IMR-90 (cell line): ENCODE measurements at regions not wholly inside any gene's neighbourhood (a gene's known extent, or its start where the extent isn't known, plus 50 kb on each side); places are given as distances from the start of the nearest gene placed in this dataset.

Experiments used
- ATAC-seq: fragments of 200-7000 bp; cut with Tn5 transposase; 2 replicates; pipeline ENCODE4 v1.9.1; 2020; ENCODE audit warnings: low read depth, mild to moderate bottlenecking, moderate library complexity
- BruUV-seq: library from RNA; stranded (reverse); fragments of 400-500 nt; replicated peaks from 2 replicates; lab custom pipeline; 2021; lab: Mats Ljungman, UMichigan
- CTCF ChIA-PET: fragments of 300-600 bp; formaldehyde crosslinking; extraction: SDS; loops from one replicate; lab custom pipeline; 2021; ENCODE audit warnings: antibody characterized with exemption; lab: Yijun Ruan, JAX
- POLR2A ChIA-PET: fragments of 300-600 bp; sonication (Branson Sonifier 250); formaldehyde crosslinking; loops from one replicate; lab custom pipeline; 2022; ENCODE audit warnings: antibody characterized with exemption; ENCODE audit not compliant: unreplicated experiment; lab: Charles Lee
- DNase-seq: peaks from one replicate; pipeline ENCODE4 v3.0.0; 2013
- H2AFZ ChIP-seq: replicated peaks from 2 replicates; pipeline ENCODE3; 2013; ENCODE audit warnings: low read length, mild to moderate bottlenecking; ENCODE audit not compliant: poor library complexity
- H2AK5ac ChIP-seq: 2 replicates; pipeline ENCODE4 v1.6.1; 2013; ENCODE audit warnings: low read depth, low read length, inconsistent platforms
- H2AK9ac ChIP-seq: replicated peaks from 2 replicates; pipeline ENCODE3; 2013; ENCODE audit warnings: mild to moderate bottlenecking, low read depth, low read length, moderate library complexity; ENCODE audit not compliant: poor library complexity
- H2BK120ac ChIP-seq: 2 replicates; pipeline ENCODE4 v1.6.1; 2013; ENCODE audit warnings: low read depth, low read length, inconsistent platforms
- H2BK15ac ChIP-seq: 3 replicates; pipeline ENCODE4 v1.6.1; 2013; ENCODE audit warnings: low read depth, low read length, inconsistent platforms
- H2BK20ac ChIP-seq: 2 replicates; pipeline ENCODE4 v1.6.1; 2013; ENCODE audit warnings: low read depth, mild to moderate bottlenecking, inconsistent platforms, low read length, moderate library complexity
- H2BK5ac ChIP-seq: 2 replicates; pipeline ENCODE4 v1.6.1; 2013; ENCODE audit warnings: mild to moderate bottlenecking, low read depth, low read length, inconsistent platforms; ENCODE audit not compliant: poor library complexity, severe bottlenecking
- H3K14ac ChIP-seq: replicated peaks from 2 replicates; pipeline ENCODE4 v1.6.1; 2013; ENCODE audit warnings: low read depth, low read length, inconsistent platforms
- H3K18ac ChIP-seq: 2 replicates; pipeline ENCODE4 v1.6.1; 2013; ENCODE audit warnings: low read depth, low read length, control low read depth
- H3K23ac ChIP-seq: 2 replicates; pipeline ENCODE4 v1.6.1; 2013; ENCODE audit warnings: low read depth, low read length, inconsistent platforms
- H3K27ac ChIP-seq: 2 replicates; pipeline ENCODE4 v1.5.1; 2013; ENCODE audit warnings: mild to moderate bottlenecking, control low read depth, low read length; ENCODE audit not compliant: insufficient read depth
- H3K27me3 ChIP-seq: 2 replicates; pipeline ENCODE4 v1.6.1; 2013; ENCODE audit warnings: low read length; ENCODE audit not compliant: control insufficient read depth, insufficient read depth
- H3K36me3 ChIP-seq: 2 replicates; pipeline ENCODE4 v1.6.1; 2013; ENCODE audit warnings: low read length, mixed read lengths; ENCODE audit not compliant: control insufficient read depth, insufficient read depth
- H3K4ac ChIP-seq: 2 replicates; pipeline ENCODE4 v1.6.1; 2013; ENCODE audit warnings: low read depth, low read length, inconsistent platforms
- H3K4me1 ChIP-seq: 2 replicates; pipeline ENCODE4 v1.6.1; 2013; ENCODE audit warnings: low read length, mixed read lengths; ENCODE audit not compliant: control insufficient read depth, insufficient read depth
- H3K4me2 ChIP-seq: 2 replicates; pipeline ENCODE4 v1.6.1; 2013; ENCODE audit warnings: low read depth, mild to moderate bottlenecking, control low read depth, low read length, moderate library complexity
- H3K4me3 ChIP-seq: 2 replicates; pipeline ENCODE4 v1.5.1; 2013; ENCODE audit warnings: low read depth, mild to moderate bottlenecking, control low read depth, low read length, moderate library complexity; ENCODE audit not compliant: insufficient read depth
- H3K56ac ChIP-seq: 2 replicates; pipeline ENCODE4 v1.6.1; 2013; ENCODE audit warnings: low read length, inconsistent platforms; ENCODE audit not compliant: insufficient read depth; ENCODE audit errors: extremely low read depth
- H3K79me1 ChIP-seq, 2 experiments: 2 replicates each; pipeline ENCODE4 v1.6.1; 2013; ENCODE audit warnings: low read length in 2 of 2, inconsistent platforms in 1 of 2, low read depth in 1 of 2
- H3K9ac ChIP-seq: 2 replicates; pipeline ENCODE4 v1.6.1; 2013; ENCODE audit warnings: low read depth, low read length, control low read depth
- H3K9me1 ChIP-seq: 2 replicates; pipeline ENCODE4 v1.6.1; 2013; ENCODE audit warnings: low read length, inconsistent platforms; ENCODE audit not compliant: insufficient read depth
- H3K9me3 ChIP-seq: 2 replicates; pipeline ENCODE4 v1.6.1; 2013; ENCODE audit warnings: low read length; ENCODE audit not compliant: control insufficient read depth, insufficient read depth
- H4K20me1 ChIP-seq: 2 replicates; pipeline ENCODE4 v1.6.1; 2013; ENCODE audit warnings: low read length, inconsistent platforms; ENCODE audit not compliant: insufficient read depth
- H4K5ac ChIP-seq: 2 replicates; pipeline ENCODE4 v1.6.1; 2013; ENCODE audit warnings: mild to moderate bottlenecking, low read depth, low read length, control low read depth
- H4K8ac ChIP-seq, 2 experiments: 2 replicates each; pipeline ENCODE4 v1.6.1; 2013; ENCODE audit warnings: low read depth in 2 of 2, low read length in 2 of 2, control low read depth in 1 of 2, inconsistent platforms in 1 of 2
- H4K91ac ChIP-seq: 2 replicates; pipeline ENCODE4 v1.6.1; 2013; ENCODE audit warnings: low read depth, low read length, inconsistent platforms; ENCODE audit not compliant: insufficient read depth
- FOS ChIP-seq: fragments of 150-350 bp; IDR thresholded peaks from 2 replicates; pipeline ENCODE4 v1.6.1; 2016; ENCODE audit warnings: low read depth, low read length
- NFE2L2 ChIP-seq: fragments of 150-350 bp; IDR thresholded peaks from 2 replicates; pipeline ENCODE4 v1.6.1; 2016; ENCODE audit warnings: low read depth, mild to moderate bottlenecking, low read length
- WGBS, 2 experiments: methylation state at CpG; one replicate each; pipeline versions ENCODE4 v1.1.5 to v1.1.7; 2013; ENCODE audit warnings: missing lambda C conversion rate in 2 of 2; ENCODE audit not compliant: insufficient read length in 1 of 2; ENCODE audit errors: extremely low coverage in 2 of 2; 5-methylcytosine and 5-hydroxymethylcytosine counted together
- dilution Hi-C: fragments of 300-500 bp; cut with HindIII; formaldehyde crosslinking; loops from one replicate; pipeline ENCODE4 v1.14.3; 2018; ENCODE audit warnings: low sequenced_read_pairs; ENCODE audit not compliant: unreplicated experiment
- in situ Hi-C: fragments of 300-500 bp; cut with MboI; formaldehyde crosslinking; loops from 3 replicates; pipeline ENCODE4 v1.14.3; 2019; ENCODE audit warnings: low sequenced_read_pairs, inconsistent platforms, mixed read lengths
- intact Hi-C: fragments of 100-400 bp; cut with micrococcal nuclease; formaldehyde crosslinking; loops from 2 replicates; pipeline ENCODE4 v1.10.0; 2022

DNA sequence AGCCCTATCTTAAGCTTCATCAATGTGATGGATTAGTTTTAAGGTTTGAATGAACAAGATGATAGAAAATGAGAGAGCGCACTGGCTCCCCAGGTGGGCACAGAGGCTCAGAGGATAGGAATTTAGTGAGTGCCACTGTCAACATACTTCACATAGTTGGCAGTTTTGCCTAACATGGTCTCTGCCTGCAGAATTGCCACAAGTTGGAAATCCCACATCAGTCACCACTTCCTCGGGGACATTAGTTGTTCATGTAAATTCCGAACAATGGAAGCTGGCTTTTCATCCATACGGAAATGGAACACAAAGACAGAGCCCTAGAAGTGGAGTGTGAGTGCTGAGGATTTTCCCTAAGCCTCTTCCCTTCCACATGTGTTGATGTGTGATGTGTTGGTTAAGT, 123.9 kb upstream of the PHACTR1 start:
- Histone ChIP-seq H3K9me1 (no peaks in the 10 kb centered on the region), H2AFZ (no peak overlapping the region), H3K4me3 (no peak overlapping the region), H3K9ac (no peak overlapping the region), H3K36me3 (no peaks in the 10 kb centered on the region), H3K4me2 (no peak overlapping the region), H2BK5ac (no peak overlapping the region), H3K23ac (no peak overlapping the region), H3K9me3 (no peaks in the 10 kb centered on the region), H3K4ac (no peak overlapping the region), H4K8ac (no peak overlapping the region), H3K56ac (no peak overlapping the region), H2BK20ac (no peak overlapping the region), H4K5ac (no peak overlapping the region), H2BK120ac (0 out of 2 replicates have a peak overlapping the region, but pooled peaks have one; percentile 17), H3K27ac (no peak overlapping the region), H3K14ac (peak overlapping the region; percentile 27; the same call in 1 of the 2 replicates), H3K79me1 (no peaks in the 10 kb centered on the region), H2BK15ac (no peak overlapping the region; the same call in 2 of the 3 replicates), H2AK9ac (no peak overlapping the region), H3K18ac (no peak overlapping the region), H4K91ac (no peak overlapping the region), H4K20me1 (no peaks in the 10 kb centered on the region), H3K27me3 (no peaks in the 10 kb centered on the region), H3K4me1 (peaks cover 7% of the 10 kb centered on the region), H2AK5ac (no peak overlapping the region)
- no CpG with 5 or more reads among the region's 4 CpGs for WGBS, 2 experiments
- BruUV-seq, result no TSS peak
- DNase-seq (no peak), ATAC-seq (no peak)
- ChIA-PET POLR2A (no interaction called here), CTCF (no interaction called here)
- no peak for TF ChIP-seq FOS
- TF ChIP-seq NFE2L2, result no peak
- in situ Hi-C loops (loop anchor here (10.0 kb wide), 1 partner anchor 938 kb away; no protein-coding TSS in a partner anchor), intact Hi-C loops (no loop called here), dilution Hi-C loops (no loop called here)
